B cell (primary cell): ENCODE measurements at regions not wholly inside any gene's neighbourhood (a gene's known extent, or its start where the extent isn't known, plus 50 kb on each side); places are given as distances from the start of the nearest gene placed in this dataset.

ENCODE experiments used
- ATAC-seq: fragments of 200-7000 bp; cut with Tn5 transposase; one replicate; pipeline ENCODE4 v1.10.0; 2021; ENCODE audit warnings: low read depth, mild to moderate bottlenecking, moderate number of reproducible peaks, moderate library complexity
- CTCF ChIA-PET: fragments of 350-600 bp; sonication (Branson Sonifier 250); formaldehyde crosslinking; loops from one replicate; lab custom pipeline; 2021; ENCODE audit warnings: antibody characterized with exemption, inconsistent platforms; lab: Charles Lee
- POLR2A ChIA-PET: fragments of 350-600 bp; sonication (Branson Sonifier 250); formaldehyde crosslinking; loops from one replicate; lab custom pipeline; 2021; ENCODE audit warnings: antibody characterized with exemption; lab: Charles Lee
- DNase-seq: peaks from one replicate; pipeline ENCODE4 v3.0.0; 2013
- H2AFZ ChIP-seq: 2 replicates; pipeline ENCODE4 v1.6.1; 2012; ENCODE audit warnings: mild to moderate bottlenecking, low read depth, low read length; ENCODE audit not compliant: insufficient read depth, poor library complexity, severe bottlenecking
- H3K27ac ChIP-seq, 2 donors: 1 replicate in 1 of 2; 2 replicates in 1 of 2; pipeline ENCODE4 v1.5.1; 2012 to 2013; ENCODE audit warnings: low read length in 2 of 2, mild to moderate bottlenecking in 2 of 2, moderate library complexity in 1 of 2
- H3K27me3 ChIP-seq, 4 experiments: fragments of 200-600 bp in 1 of 4; sonication (generic) in 1 of 4; replicated peaks in 1 of 4; 1 replicate in 2 of 4; 2 replicates in 2 of 4; pipeline versions ENCODE4 v1.6.1 to v1.7.0; 2013 to 2016; ENCODE audit warnings: low read length in 3 of 4, mild to moderate bottlenecking in 2 of 4, mixed read lengths in 1 of 4, moderate library complexity in 1 of 4; ENCODE audit not compliant: insufficient read depth in 4 of 4, control insufficient read depth in 3 of 4; ENCODE audit errors: control extremely low read depth in 1 of 4
- H3K36me3 ChIP-seq, 2 experiments: replicated peaks in 1 of 2; 1 replicate in 1 of 2; 2 replicates in 1 of 2; pipeline versions ENCODE4 v1.6.1 to v1.7.1; 2013; ENCODE audit warnings: low read length in 1 of 2; ENCODE audit not compliant: insufficient read depth in 2 of 2, control insufficient read depth in 1 of 2; ENCODE audit errors: control extremely low read depth in 1 of 2, extremely low read depth in 1 of 2
- H3K4me1 ChIP-seq, 2 donors: fragments of 200-600 bp in 1 of 2; sonication (generic) in 1 of 2; 1 replicate in 1 of 2; 2 replicates in 1 of 2; pipeline versions ENCODE4 v1.5.1 to v1.6.1; 2013 to 2017; ENCODE audit warnings: low read length in 2 of 2; ENCODE audit not compliant: control insufficient read depth in 2 of 2, insufficient read depth in 2 of 2
- H3K4me2 ChIP-seq: replicated peaks from 2 replicates; pipeline ENCODE3; 2012; ENCODE audit warnings: mild to moderate bottlenecking, low read depth, low read length; ENCODE audit not compliant: poor library complexity, severe bottlenecking
- H3K4me3 ChIP-seq, 5 experiments: fragments of 200-600 bp in 1 of 5; sonication (generic) in 1 of 5; 1 replicate in 3 of 5; 2 replicates in 2 of 5; pipeline versions ENCODE4 v1.5.1 to v1.7.0; 2011 to 2016; ENCODE audit warnings: low read length in 4 of 5, mild to moderate bottlenecking in 4 of 5, low read depth in 2 of 5, control low read depth in 1 of 5, moderate library complexity in 1 of 5; ENCODE audit not compliant: insufficient read depth in 1 of 5; ENCODE audit errors: control extremely low read depth in 1 of 5, extremely low read depth in 1 of 5
- H3K79me2 ChIP-seq: fragments of 200-600 bp; sonication (generic); one replicate; pipeline ENCODE4 v1.6.0; 2016; ENCODE audit warnings: low read length; ENCODE audit not compliant: control insufficient read depth, insufficient read depth
- H3K9ac ChIP-seq: fragments of 200-600 bp; sonication (generic); 2 replicates; pipeline ENCODE4 v1.6.1; 2017; ENCODE audit warnings: mild to moderate bottlenecking, low read length, moderate library complexity
- H3K9me3 ChIP-seq, 3 donors: one replicate each; pipeline versions ENCODE4 v1.6.1 to v1.7.1; 2013; ENCODE audit warnings: low read length in 2 of 3; ENCODE audit not compliant: control insufficient read depth in 2 of 3, insufficient read depth in 1 of 3; ENCODE audit errors: control extremely low read depth in 1 of 3
- H4K20me1 ChIP-seq: 2 replicates; pipeline ENCODE4 v1.6.0; 2012; ENCODE audit warnings: mild to moderate bottlenecking, low read length; ENCODE audit not compliant: insufficient read depth, control insufficient read depth, poor library complexity, severe bottlenecking
- H3K27ac Mint-ChIP-seq: one replicate; pipeline ENCODE4 v1.8.0; 2021; ENCODE audit warnings: mixed read lengths
- H3K27me3 Mint-ChIP-seq: one replicate; pipeline ENCODE4 v1.8.0; 2021; ENCODE audit warnings: mixed read lengths
- H3K4me1 Mint-ChIP-seq: one replicate; pipeline ENCODE4 v1.8.0; 2021; ENCODE audit warnings: mixed read lengths
- H3K4me3 Mint-ChIP-seq: one replicate; pipeline ENCODE4 v1.8.0; 2021; ENCODE audit warnings: mixed read lengths
- H3K9me3 Mint-ChIP-seq: one replicate; pipeline ENCODE4 v1.8.0; 2022; ENCODE audit warnings: mixed read lengths; ENCODE audit not compliant: insufficient read depth
- CTCF ChIP-seq: fragments of 200-600 bp; IDR thresholded peaks from one replicate; pipeline ENCODE4 v1.8.0; 2022; ENCODE audit warnings: antibody characterized with exemption, mild to moderate bottlenecking
- EZH2 ChIP-seq: IDR thresholded peaks from 2 replicates; pipeline ENCODE4 v1.6.1; 2012; ENCODE audit warnings: borderline replicate concordance, low read depth, mild to moderate bottlenecking, moderate library complexity, low read length; ENCODE audit not compliant: insufficient read depth, poor library complexity, severe bottlenecking
- WGBS: methylation state at CpG from one replicate; pipeline ENCODE4 v1.1.5; 2013; ENCODE audit warnings: missing lambda C conversion rate; ENCODE audit not compliant: insufficient coverage; 5-methylcytosine and 5-hydroxymethylcytosine counted together
- intact Hi-C: fragments of 100-400 bp; cut with micrococcal nuclease; formaldehyde crosslinking; loops from one replicate; pipeline ENCODE4 v1.10.0; 2022

GRCh38 chr2:180307096-180307495, 300.0 kb upstream of the CWC22 start:
- no peaks in the 10 kb centered on the region for H3K27me3 Mint-ChIP-seq
- H3K9ac ChIP-seq = no peak overlapping the region
- no peak overlapping the region for H2AFZ ChIP-seq
- no peaks in the 10 kb centered on the region for H3K79me2 ChIP-seq
- no peaks in the 10 kb centered on the region for H3K27me3 ChIP-seq
- H3K27ac Mint-ChIP-seq = no peak overlapping the region
- no peaks in the 10 kb centered on the region for H3K9me3 ChIP-seq
- H3K4me2 ChIP-seq = no peak overlapping the region
- TF ChIP-seq CTCF (no peak), EZH2 (no peak)
- no peaks in the 10 kb centered on the region for H3K9me3 Mint-ChIP-seq
- intact Hi-C loops = no loop called here
- DNase-seq = no peak
- POLR2A ChIA-PET = no interaction called here
- H3K36me3 ChIP-seq = no peaks in the 10 kb centered on the region
- H3K27ac ChIP-seq = no peak overlapping the region
- no peaks in the 10 kb centered on the region for H3K4me1 Mint-ChIP-seq
- CTCF ChIA-PET = no interaction called here
- no peak overlapping the region for H3K4me3 Mint-ChIP-seq
- no CpG with 5 or more reads among the region's 1 CpG for WGBS
- H3K4me1 ChIP-seq = no peaks in the 10 kb centered on the region
- no peaks in the 10 kb centered on the region for H4K20me1 ChIP-seq
- no peak for ATAC-seq
- H3K4me3 ChIP-seq = no peak overlapping the region

GRCh38 chr2:180306346-180306745, 299.2 kb upstream of the CWC22 start:
- H3K27ac Mint-ChIP-seq = no peak overlapping the region
- Histone ChIP-seq H2AFZ (no peak overlapping the region), H3K4me1 (no peaks in the 10 kb centered on the region), H3K4me2 (no peak overlapping the region), H3K9ac (no peak overlapping the region), H3K9me3 (no peaks in the 10 kb centered on the region), H3K79me2 (no peaks in the 10 kb centered on the region), H3K27me3 (no peaks in the 10 kb centered on the region), H3K4me3 (no peak overlapping the region), H3K27ac (no peak overlapping the region), H3K36me3 (no peaks in the 10 kb centered on the region), H4K20me1 (no peaks in the 10 kb centered on the region)
- no peak for TF ChIP-seq EZH2
- DNase-seq (no peak), ATAC-seq (no peak)
- H3K27me3 Mint-ChIP-seq = no peaks in the 10 kb centered on the region
- ChIA-PET CTCF (no interaction called here), POLR2A (no interaction called here)
- WGBS = no CpG with 5 or more reads among the region's 2 CpGs
- no peak overlapping the region for H3K4me3 Mint-ChIP-seq
- H3K4me1 Mint-ChIP-seq = no peaks in the 10 kb centered on the region
- intact Hi-C loops = no loop called here
- no peaks in the 10 kb centered on the region for H3K9me3 Mint-ChIP-seq
